IMR-90 (cell line): ENCODE measurements at regions not wholly inside any gene's neighbourhood (a gene's known extent, or its start where the extent isn't known, plus 50 kb on each side); places are given as distances from the start of the nearest gene placed in this dataset.
"Not testable (repeated sequence)": the region's sequence is repeated elsewhere in the genome, so short reads cannot be mapped to it uniquely, and the experiment has no call there.

Source experiments
- ATAC-seq: fragments of 200-7000 bp; cut with Tn5 transposase; 2 replicates; pipeline ENCODE4 v1.9.1; 2020; ENCODE audit warnings: low read depth, mild to moderate bottlenecking, moderate library complexity
- BruUV-seq: library from RNA; stranded (reverse); fragments of 400-500 nt; replicated peaks from 2 replicates; lab custom pipeline; 2021; lab: Mats Ljungman, UMichigan
- CTCF ChIA-PET: fragments of 300-600 bp; formaldehyde crosslinking; extraction: SDS; loops from one replicate; lab custom pipeline; 2021; ENCODE audit warnings: antibody characterized with exemption; lab: Yijun Ruan, JAX
- POLR2A ChIA-PET: fragments of 300-600 bp; sonication (Branson Sonifier 250); formaldehyde crosslinking; loops from one replicate; lab custom pipeline; 2022; ENCODE audit warnings: antibody characterized with exemption; ENCODE audit not compliant: unreplicated experiment; lab: Charles Lee
- DNase-seq: peaks from one replicate; pipeline ENCODE4 v3.0.0; 2013
- H2AFZ ChIP-seq: replicated peaks from 2 replicates; pipeline ENCODE3; 2013; ENCODE audit warnings: low read length, mild to moderate bottlenecking; ENCODE audit not compliant: poor library complexity
- H2AK5ac ChIP-seq: 2 replicates; pipeline ENCODE4 v1.6.1; 2013; ENCODE audit warnings: low read depth, low read length, inconsistent platforms
- H2AK9ac ChIP-seq: replicated peaks from 2 replicates; pipeline ENCODE3; 2013; ENCODE audit warnings: mild to moderate bottlenecking, low read depth, low read length, moderate library complexity; ENCODE audit not compliant: poor library complexity
- H2BK120ac ChIP-seq: 2 replicates; pipeline ENCODE4 v1.6.1; 2013; ENCODE audit warnings: low read depth, low read length, inconsistent platforms
- H2BK15ac ChIP-seq: 3 replicates; pipeline ENCODE4 v1.6.1; 2013; ENCODE audit warnings: low read depth, low read length, inconsistent platforms
- H2BK20ac ChIP-seq: 2 replicates; pipeline ENCODE4 v1.6.1; 2013; ENCODE audit warnings: low read depth, mild to moderate bottlenecking, inconsistent platforms, low read length, moderate library complexity
- H2BK5ac ChIP-seq: 2 replicates; pipeline ENCODE4 v1.6.1; 2013; ENCODE audit warnings: mild to moderate bottlenecking, low read depth, low read length, inconsistent platforms; ENCODE audit not compliant: poor library complexity, severe bottlenecking
- H3K14ac ChIP-seq: replicated peaks from 2 replicates; pipeline ENCODE4 v1.6.1; 2013; ENCODE audit warnings: low read depth, low read length, inconsistent platforms
- H3K18ac ChIP-seq: 2 replicates; pipeline ENCODE4 v1.6.1; 2013; ENCODE audit warnings: low read depth, low read length, control low read depth
- H3K23ac ChIP-seq: 2 replicates; pipeline ENCODE4 v1.6.1; 2013; ENCODE audit warnings: low read depth, low read length, inconsistent platforms
- H3K27ac ChIP-seq: 2 replicates; pipeline ENCODE4 v1.5.1; 2013; ENCODE audit warnings: mild to moderate bottlenecking, control low read depth, low read length; ENCODE audit not compliant: insufficient read depth
- H3K27me3 ChIP-seq: 2 replicates; pipeline ENCODE4 v1.6.1; 2013; ENCODE audit warnings: low read length; ENCODE audit not compliant: control insufficient read depth, insufficient read depth
- H3K36me3 ChIP-seq: 2 replicates; pipeline ENCODE4 v1.6.1; 2013; ENCODE audit warnings: low read length, mixed read lengths; ENCODE audit not compliant: control insufficient read depth, insufficient read depth
- H3K4ac ChIP-seq: 2 replicates; pipeline ENCODE4 v1.6.1; 2013; ENCODE audit warnings: low read depth, low read length, inconsistent platforms
- H3K4me1 ChIP-seq: 2 replicates; pipeline ENCODE4 v1.6.1; 2013; ENCODE audit warnings: low read length, mixed read lengths; ENCODE audit not compliant: control insufficient read depth, insufficient read depth
- H3K4me2 ChIP-seq: 2 replicates; pipeline ENCODE4 v1.6.1; 2013; ENCODE audit warnings: low read depth, mild to moderate bottlenecking, control low read depth, low read length, moderate library complexity
- H3K4me3 ChIP-seq: 2 replicates; pipeline ENCODE4 v1.5.1; 2013; ENCODE audit warnings: low read depth, mild to moderate bottlenecking, control low read depth, low read length, moderate library complexity; ENCODE audit not compliant: insufficient read depth
- H3K56ac ChIP-seq: 2 replicates; pipeline ENCODE4 v1.6.1; 2013; ENCODE audit warnings: low read length, inconsistent platforms; ENCODE audit not compliant: insufficient read depth; ENCODE audit errors: extremely low read depth
- H3K79me1 ChIP-seq, 2 experiments: 2 replicates each; pipeline ENCODE4 v1.6.1; 2013; ENCODE audit warnings: low read length in 2 of 2, inconsistent platforms in 1 of 2, low read depth in 1 of 2
- H3K9ac ChIP-seq: 2 replicates; pipeline ENCODE4 v1.6.1; 2013; ENCODE audit warnings: low read depth, low read length, control low read depth
- H3K9me1 ChIP-seq: 2 replicates; pipeline ENCODE4 v1.6.1; 2013; ENCODE audit warnings: low read length, inconsistent platforms; ENCODE audit not compliant: insufficient read depth
- H3K9me3 ChIP-seq: 2 replicates; pipeline ENCODE4 v1.6.1; 2013; ENCODE audit warnings: low read length; ENCODE audit not compliant: control insufficient read depth, insufficient read depth
- H4K20me1 ChIP-seq: 2 replicates; pipeline ENCODE4 v1.6.1; 2013; ENCODE audit warnings: low read length, inconsistent platforms; ENCODE audit not compliant: insufficient read depth
- H4K5ac ChIP-seq: 2 replicates; pipeline ENCODE4 v1.6.1; 2013; ENCODE audit warnings: mild to moderate bottlenecking, low read depth, low read length, control low read depth
- H4K8ac ChIP-seq, 2 experiments: 2 replicates each; pipeline ENCODE4 v1.6.1; 2013; ENCODE audit warnings: low read depth in 2 of 2, low read length in 2 of 2, control low read depth in 1 of 2, inconsistent platforms in 1 of 2
- H4K91ac ChIP-seq: 2 replicates; pipeline ENCODE4 v1.6.1; 2013; ENCODE audit warnings: low read depth, low read length, inconsistent platforms; ENCODE audit not compliant: insufficient read depth
- WGBS, 2 experiments: methylation state at CpG; one replicate each; pipeline versions ENCODE4 v1.1.5 to v1.1.7; 2013; ENCODE audit warnings: missing lambda C conversion rate in 2 of 2; ENCODE audit not compliant: insufficient read length in 1 of 2; ENCODE audit errors: extremely low coverage in 2 of 2; 5-methylcytosine and 5-hydroxymethylcytosine counted together
- dilution Hi-C: fragments of 300-500 bp; cut with HindIII; formaldehyde crosslinking; loops from one replicate; pipeline ENCODE4 v1.14.3; 2018; ENCODE audit warnings: low sequenced_read_pairs; ENCODE audit not compliant: unreplicated experiment
- in situ Hi-C: fragments of 300-500 bp; cut with MboI; formaldehyde crosslinking; loops from 3 replicates; pipeline ENCODE4 v1.14.3; 2019; ENCODE audit warnings: low sequenced_read_pairs, inconsistent platforms, mixed read lengths
- intact Hi-C: fragments of 100-400 bp; cut with micrococcal nuclease; formaldehyde crosslinking; loops from 2 replicates; pipeline ENCODE4 v1.10.0; 2022

DNA sequence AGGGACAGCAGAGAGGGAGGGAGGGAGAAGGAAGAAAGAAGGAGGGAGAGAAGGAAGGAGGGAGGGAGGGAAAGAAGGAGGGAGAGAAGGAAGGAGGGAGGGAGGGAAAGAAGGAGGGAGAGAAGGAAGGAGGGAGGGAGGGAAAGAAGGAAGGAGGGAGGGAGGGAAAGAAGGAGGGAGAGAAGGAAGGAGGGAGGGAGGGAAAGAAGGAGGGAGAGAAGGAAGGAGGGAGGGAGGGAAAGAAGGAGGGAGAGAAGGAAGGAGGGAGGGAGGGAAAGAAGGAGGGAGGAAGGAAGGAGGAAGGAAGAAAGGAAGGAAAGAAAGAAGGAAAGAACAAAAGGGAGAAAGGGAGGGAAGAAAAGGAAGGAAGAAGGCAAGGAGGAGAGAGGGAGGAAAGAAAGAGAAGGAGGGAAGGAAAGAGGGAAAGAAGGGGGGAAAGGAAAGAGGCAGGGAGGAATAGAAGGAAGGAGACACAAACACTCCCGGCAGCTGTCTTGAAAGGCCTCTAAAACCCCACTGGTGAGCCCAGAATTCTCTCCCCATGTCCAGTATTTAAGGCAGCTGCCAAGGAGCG, 153.0 kb downstream of the TFAP2C start:
- H3K4ac ChIP-seq, H2BK15ac ChIP-seq, H4K5ac ChIP-seq, intact Hi-C loops, H4K20me1 ChIP-seq, H3K36me3 ChIP-seq, H3K14ac ChIP-seq, H3K9me3 ChIP-seq, H3K79me1 ChIP-seq, H4K91ac ChIP-seq, H3K9ac ChIP-seq, H4K8ac ChIP-seq, H3K56ac ChIP-seq, ATAC-seq, H3K27me3 ChIP-seq, BruUV-seq, DNase-seq, CTCF ChIA-PET, H3K27ac ChIP-seq, H2BK5ac ChIP-seq, H2BK120ac ChIP-seq, H3K18ac ChIP-seq, dilution Hi-C loops, H2AK5ac ChIP-seq, H3K23ac ChIP-seq, POLR2A ChIA-PET, H3K4me2 ChIP-seq, H3K4me3 ChIP-seq, H3K4me1 ChIP-seq, H2BK20ac ChIP-seq, H3K9me1 ChIP-seq, H2AK9ac ChIP-seq: not testable (repeated sequence)
- H2AFZ ChIP-seq = peak overlapping the region; percentile 61
- in situ Hi-C loops = loop anchor here (25.0 kb wide), 1 partner anchor 420 kb away; the partner anchor contains the start of gene FAM210B
- no CpG with 5 or more reads among the region's 2 CpGs for WGBS, 2 experiments

DNA sequence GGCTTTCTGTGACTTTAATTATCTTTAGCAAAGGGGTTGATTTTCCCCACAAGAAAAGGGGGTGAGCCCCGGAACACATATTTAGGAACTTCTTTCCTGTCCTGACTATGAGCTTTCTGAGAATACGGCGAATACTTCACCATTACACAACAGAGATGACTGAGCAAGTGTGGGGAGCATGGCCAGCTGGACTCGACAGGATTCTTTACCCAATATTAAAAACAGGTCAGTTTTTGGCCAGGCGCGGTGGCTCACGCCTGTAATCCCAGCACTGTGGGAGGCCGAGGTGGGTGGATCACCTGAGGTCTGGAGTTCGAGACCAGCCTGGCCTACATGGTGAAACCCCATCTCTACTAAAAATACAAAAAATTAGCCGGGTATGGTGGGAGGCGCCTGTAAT, 153.7 kb downstream of the TFAP2C start:
- CTCF ChIA-PET, H3K79me1 ChIP-seq, H3K4me1 ChIP-seq, H2AK5ac ChIP-seq, H2AFZ ChIP-seq, H3K9me1 ChIP-seq, H3K56ac ChIP-seq, H3K4me3 ChIP-seq, H3K36me3 ChIP-seq, H3K18ac ChIP-seq, H3K9me3 ChIP-seq, H4K8ac ChIP-seq, BruUV-seq, H2BK5ac ChIP-seq, H2AK9ac ChIP-seq, intact Hi-C loops, H3K4ac ChIP-seq, POLR2A ChIA-PET, H3K4me2 ChIP-seq, H2BK120ac ChIP-seq, H4K91ac ChIP-seq, H3K27me3 ChIP-seq, H4K5ac ChIP-seq, H2BK15ac ChIP-seq, ATAC-seq, H3K9ac ChIP-seq, H2BK20ac ChIP-seq, H3K23ac ChIP-seq, H4K20me1 ChIP-seq, H3K14ac ChIP-seq, H3K27ac ChIP-seq, dilution Hi-C loops: not testable (repeated sequence)
- in situ Hi-C loops = loop anchor here (25.0 kb wide), 1 partner anchor 421 kb away; the partner anchor contains the start of gene FAM210B
- peak; percentile 15 for DNase-seq
- WGBS, 2 experiments = no CpG with 5 or more reads among the region's 11 CpGs
